Stimulated activated CD4-positive, alpha-beta T cell treated with anti-CD3 and anti-CD28 coated beads, Interleukin-1b, Interleukin-23, amount 100 ng/mL, for 48 hours (primary cell): ENCODE measurements at regions not wholly inside any gene's neighbourhood (a gene's known extent, or its start where the extent isn't known, plus 50 kb on each side); places are given as distances from the start of the nearest gene placed in this dataset.
"Not testable (repeated sequence)": the region's sequence is repeated elsewhere in the genome, so short reads cannot be mapped to it uniquely, and the experiment has no call there.

Source experiments
- DNase-seq: peaks from one replicate; pipeline ENCODE4 v3.0.0-alpha.2; 2020

DNA sequence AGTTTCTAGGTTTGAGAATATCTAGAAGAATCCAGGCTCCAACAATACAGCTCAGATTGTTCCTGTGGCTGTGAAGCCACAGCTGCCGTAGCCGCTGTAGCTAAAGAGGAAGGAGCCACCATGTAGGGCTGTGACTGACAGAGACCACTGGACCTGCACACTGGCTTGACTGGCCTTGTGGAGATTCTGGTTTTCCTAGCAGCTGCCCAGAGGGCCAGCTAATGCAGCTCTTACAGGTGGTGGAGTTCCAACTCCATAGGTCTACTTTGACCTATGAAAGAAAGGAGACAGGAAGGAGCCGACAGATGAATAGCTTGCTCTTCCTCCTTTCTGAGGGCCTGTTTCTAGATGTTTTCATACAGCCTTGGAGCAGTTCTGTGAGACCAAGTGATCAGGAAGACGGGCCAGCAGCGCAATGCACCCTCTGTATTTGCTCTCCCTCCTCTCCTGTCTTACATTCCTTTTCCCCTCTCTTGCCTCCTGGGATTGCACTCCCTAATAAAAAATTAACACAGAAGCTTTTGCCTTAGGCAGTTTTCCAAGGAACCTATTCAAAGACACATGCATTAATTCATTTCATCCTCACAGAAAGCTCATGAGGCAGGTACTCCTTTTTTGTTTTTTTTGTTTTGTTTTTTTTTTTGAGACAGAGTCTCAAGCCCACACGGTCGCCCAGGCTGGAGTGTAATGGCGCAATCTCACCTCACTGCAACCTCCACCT, 51.8 kb upstream of the MYB start:
- DNase-seq = no peak

DNA sequence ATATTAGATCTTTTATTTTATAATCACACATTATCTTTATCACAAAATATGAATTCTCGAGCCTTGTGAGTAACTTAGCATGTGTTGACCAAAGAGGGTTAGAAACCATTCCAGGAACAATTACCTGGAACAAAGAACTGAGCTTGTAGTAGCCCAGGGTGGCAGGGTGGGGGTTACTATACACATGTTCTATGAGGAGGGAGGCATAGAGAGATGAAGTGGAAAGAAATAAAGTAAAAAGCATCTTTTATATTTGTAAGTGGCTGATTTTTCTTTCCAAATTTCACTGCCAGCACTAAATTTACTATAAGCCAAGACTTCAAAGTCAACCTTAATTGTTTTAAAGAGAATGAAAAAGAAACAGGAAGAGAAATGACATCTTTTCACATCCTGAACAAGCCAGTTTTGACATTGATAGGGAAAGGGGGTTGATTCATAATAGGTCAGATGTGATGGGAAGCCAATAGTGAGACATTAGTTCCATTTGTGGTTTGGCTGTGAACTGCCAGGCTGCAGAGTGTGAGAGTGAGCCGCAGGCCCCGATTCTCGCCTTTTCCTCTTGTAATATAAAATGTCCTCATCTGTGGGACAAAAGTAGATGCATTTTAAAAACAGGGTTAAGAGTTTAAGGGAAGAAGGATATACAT, 52.7 kb upstream of the MYB start:
- peak; percentile 73 for DNase-seq

DNA sequence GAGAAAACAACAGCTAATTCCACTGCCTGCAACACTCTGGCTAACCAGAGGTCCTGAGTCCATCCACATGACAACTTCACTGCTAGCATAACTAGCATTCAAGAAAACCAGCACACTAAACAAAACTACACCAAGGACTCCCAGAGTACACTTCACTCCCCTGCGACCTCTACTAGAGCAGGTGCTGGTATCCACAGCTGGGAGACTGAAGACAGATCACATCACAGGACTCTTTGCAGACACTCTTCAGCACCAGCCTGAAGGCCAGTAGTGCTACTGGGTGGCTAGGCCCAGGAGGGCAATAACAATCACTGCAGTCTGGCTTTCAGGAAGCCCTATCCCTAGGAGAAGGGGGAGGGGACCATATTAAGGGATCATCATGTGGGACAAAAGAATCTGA, 54.4 kb upstream of the MYB start:
- DNase-seq = no peak

DNA sequence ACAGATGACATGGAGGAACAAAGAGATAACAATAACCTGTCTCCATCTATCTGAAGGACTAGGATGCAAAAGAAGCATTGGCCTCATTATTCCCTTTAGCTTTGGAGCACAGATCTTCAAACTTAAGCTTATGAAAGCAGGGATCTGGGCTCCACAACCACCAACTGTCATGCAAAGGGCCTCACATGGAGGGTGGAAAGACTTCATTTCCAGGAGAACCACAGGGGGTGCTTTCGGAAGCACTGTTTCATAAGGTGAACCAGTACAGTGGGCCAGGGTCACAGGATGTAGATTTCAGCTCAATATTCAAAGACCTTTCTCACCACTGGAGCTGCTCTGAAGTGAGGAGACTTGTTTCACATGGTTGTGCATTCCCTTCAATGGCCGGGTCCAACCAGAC, 55.1 kb upstream of the MYB start:
- no peak for DNase-seq

DNA sequence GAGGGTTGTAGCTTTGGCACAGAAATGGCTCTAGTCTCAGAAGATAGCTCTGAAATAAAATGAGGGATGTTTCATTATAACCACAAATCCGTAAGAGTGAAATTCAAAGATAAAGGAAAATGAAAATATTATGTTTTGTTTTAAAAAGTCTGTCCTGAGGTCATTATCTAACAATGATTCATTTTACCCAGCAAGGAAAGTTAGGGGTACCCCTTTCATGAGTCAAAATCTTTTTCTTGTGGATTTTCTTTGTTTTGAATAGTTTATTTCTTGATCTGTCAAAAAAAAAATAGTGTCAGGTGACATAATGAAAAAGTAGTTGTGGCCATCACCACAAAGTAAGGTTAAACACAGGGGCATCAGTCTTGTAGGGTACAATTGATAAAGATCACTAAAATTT, 59.7 kb upstream of the MYB start:
- no peak for DNase-seq

DNA sequence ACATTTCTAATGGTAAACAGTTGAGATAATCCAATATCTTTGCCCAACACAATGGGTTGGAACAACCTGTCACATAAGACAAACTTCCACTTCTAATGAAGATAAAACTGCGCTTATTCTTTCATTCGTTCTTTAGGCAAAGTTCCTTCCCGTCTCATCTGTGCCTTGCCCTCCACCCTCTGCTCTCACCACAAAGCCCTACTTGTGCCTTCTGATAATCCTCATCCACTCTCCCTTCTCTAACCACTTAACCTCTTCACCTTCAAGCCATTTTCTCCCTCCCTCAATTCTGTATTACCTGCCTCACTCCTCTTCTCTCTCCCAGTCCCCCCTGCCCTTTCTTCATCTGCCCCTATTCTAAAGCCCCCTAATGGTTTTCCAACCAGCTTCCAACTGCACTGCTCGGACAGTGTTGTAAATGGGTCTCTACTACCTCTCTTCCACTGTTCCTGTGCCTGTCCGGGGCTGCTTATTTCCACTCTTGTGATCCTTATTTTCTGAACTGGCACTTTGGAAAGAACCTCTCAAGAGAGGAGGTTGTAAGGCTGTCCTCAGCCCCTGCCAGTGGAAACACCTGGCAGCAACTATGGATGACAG, 62.9 kb upstream of the MYB start:
- no peak for DNase-seq

DNA sequence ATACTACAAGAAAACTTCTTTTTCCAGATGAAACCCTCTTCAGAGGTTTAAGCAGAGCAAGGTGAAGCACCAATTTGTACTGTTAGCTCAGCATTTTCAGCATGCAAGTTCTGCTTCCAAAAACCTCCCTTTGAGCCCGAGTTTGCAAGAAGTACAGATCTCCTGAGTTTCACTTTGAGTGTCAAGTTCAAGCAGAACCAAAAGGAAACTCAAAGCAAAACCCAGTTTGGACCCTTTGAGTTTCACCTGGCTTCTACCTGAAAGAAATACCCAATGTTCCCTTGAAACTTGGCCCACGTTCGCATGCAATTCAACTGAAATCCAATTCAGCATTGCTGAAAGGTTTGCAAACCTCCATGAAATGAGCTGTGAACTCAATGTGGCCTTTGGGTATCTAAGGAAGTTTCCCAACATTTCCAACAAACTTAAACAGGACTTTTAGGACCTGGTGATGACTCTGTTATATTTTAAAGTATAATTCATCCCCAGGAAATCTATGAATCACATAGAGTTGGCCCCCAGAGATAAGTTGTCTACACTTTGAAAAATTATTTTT, 62.9 kb upstream of the HBS1L start:
- DNase-seq = peak; percentile 37

DNA sequence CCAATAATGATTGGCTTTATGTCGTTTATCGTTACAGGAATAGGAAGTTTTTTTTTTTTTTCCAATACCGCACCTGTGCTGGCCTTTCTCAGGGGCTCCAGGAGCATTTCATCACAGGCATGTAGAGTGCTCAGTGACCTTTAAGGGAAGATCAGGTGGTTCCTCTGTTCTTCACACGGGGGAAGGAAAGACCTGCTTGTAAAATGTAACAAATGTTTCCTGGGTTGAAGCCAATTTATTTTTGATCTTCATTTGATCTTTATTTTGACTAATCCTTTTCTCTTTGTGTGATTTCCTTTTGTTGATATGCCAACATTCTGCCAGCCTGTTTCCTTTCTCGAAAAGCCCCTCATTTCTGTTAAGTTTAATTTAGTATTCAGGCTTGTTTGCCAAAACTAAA, 61.9 kb upstream of the HBS1L start:
- DNase-seq = no peak

DNA sequence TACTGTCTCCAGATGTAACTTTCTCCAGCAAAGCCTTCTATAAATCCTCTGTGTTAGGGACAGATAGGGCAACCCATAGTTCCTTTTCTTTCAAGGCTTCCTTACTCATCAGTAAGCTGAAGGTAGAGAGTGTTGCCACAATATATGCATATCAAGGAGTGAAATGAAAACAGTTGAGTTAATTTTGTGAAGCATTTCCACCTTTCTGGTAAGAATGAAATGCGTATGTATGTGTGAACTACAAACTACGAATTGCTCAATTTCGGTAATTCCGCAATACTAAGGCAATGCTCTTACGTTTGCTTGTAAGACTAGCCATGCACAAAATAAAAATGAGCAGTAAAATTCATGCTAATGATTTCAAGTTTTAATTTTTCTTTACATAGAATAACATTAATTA, 61.2 kb upstream of the HBS1L start:
- no peak for DNase-seq

DNA sequence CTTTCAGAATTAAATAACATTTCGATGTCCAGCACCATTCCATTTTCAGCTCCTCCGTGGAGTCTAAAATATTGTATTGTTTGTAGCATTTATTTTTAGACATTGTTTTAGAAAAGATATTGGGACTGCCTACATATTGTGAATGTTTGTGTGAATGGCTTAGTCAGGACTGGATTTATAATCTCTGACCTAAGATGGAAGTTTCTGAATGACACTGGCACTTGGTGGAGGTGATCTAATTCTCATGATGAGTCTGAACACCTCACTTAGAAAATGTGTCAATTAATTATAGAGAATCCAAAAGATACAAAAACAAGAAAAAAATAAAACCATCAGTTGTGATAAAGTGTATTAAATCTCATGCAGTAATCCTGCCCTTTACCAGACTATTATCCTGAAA, 60.8 kb upstream of the HBS1L start:
- DNase-seq = no peak

DNA sequence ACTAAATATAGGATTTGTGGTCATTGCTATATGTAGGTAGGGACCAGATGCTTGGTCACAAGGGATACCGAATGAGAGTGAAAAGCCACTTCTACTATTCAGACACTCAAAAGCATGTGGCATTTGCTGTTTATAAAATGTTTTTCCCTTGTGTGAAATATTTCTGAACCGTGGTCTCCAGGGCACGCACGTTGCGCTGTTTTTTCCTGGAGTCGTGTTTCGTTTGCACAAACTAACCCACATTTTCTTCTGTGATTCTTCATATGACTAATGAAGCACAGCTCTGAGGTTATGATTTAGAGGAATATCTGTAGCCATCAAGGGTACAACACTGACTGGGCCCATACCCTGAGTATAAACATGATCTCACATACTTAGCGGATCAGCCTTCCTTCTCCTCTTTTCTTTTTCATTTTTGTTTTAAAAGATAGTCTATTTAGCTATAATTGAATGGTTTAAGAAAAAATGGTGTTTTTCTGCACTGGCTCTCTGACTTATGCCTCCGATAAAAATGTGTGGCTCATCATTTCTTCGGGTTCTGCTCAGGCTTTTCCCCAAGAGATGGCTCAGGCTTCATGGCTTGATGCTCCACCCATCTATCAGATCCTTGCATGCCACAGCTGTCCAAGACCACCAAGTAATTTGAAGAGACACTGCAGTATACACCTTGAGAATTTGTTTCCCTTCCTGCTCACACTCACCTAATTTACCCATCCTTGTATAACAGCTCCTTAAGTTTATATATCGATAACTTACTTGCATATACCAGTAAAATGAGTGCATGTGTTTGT, 59.9 kb upstream of the HBS1L start:
- peak; percentile 80 for DNase-seq

DNA sequence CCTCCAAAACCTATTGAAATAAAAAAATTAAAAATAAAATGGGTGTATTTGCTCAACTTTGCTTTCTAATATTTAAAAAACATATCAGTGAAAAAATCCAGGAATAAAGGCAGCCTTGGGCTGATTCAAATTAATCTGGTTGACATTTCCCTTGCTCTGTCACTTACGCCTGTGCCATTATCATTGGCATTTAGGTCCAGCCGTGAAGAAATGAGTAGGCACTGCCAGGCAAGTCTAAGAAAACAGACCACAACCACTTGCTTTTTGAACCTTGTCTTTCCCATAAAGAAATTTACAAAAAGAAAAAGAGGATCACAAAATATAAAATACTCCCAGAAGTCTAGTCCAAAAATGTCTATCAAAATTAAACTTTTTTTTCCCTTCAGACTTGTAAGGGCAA, 59.2 kb upstream of the HBS1L start:
- DNase-seq = no peak

DNA sequence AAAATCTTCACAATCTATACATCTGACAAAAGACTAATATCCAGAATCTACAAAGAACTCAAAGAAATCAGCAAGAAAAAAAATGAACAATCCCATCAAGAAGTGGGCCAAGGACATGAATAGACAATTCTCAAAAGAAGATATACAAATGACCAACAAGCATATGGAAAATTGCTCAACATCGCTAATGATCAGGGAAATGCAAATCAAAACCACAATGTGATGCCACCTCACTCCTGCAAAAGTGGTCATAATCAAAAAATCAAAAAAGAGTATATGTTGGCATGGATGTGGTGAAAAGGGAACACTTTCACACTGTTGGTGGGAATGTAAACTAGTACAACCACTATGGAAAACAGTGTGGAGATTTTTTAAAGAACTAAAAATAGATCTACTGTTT, 58.3 kb upstream of the HBS1L start:
- not testable (repeated sequence) for DNase-seq

DNA sequence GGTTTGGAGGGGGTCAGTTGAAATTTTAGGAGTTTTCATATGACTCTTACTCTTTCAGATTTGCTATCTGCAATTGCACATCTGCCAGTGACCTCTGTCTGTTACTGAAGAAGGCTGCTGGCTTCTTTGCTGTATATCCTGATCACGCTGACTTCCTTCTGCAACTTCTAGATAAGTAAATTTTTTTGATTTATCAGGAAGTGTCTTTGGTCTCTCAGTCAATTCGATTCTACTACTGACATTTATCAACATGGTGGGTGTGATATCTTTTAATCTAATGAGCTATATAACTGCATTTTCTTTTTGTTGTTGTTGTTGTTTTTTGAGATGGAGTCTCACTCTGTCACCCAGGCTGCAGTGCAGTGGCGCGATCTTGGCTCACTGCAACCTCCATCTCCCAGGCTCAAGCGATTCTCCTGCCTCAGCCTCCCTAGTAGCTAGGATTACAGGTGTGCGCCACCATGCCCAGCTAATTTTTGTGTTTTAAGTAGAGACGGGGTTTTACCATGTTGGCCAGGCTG, 55.7 kb upstream of the HBS1L start:
- DNase-seq = not testable (repeated sequence)

DNA sequence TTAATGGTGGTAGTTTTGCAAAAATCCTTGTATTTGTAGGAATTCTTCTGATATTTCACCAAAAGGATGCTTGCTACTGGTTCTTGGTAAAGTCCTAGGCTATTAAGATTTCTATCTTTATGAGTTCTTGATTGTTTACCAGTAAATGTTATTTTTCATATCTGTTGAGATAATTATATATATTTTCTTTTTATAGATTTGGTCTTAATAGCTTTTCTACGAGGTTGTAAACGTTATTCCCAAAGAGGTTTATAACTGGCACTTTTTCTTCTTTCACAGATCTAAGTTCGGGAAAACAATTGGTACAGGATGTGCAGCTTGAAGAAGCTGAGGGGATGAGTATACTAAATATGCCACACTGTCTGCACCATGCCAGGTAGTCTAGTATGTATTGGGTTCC, 55.1 kb upstream of the HBS1L start:
- DNase-seq = no peak

DNA sequence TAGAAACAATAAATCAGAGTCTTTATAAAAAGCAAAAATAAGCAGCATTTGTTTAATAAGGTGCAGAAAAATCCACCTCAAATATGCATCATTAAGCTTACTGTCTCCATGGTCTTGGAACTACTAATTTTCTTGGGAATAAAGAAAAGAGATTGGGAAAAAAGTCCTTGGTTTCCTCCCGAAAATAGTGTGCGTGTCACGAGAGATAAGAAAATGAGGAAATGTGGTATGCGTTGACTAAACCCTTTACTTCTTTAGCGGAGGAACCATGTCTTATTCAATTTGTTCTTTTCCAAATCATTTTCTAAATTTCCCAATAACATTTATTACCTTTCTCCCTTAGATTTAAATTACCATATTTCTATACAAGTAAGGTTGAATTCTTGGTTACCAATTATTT, 54.1 kb upstream of the HBS1L start:
- no peak for DNase-seq

DNA sequence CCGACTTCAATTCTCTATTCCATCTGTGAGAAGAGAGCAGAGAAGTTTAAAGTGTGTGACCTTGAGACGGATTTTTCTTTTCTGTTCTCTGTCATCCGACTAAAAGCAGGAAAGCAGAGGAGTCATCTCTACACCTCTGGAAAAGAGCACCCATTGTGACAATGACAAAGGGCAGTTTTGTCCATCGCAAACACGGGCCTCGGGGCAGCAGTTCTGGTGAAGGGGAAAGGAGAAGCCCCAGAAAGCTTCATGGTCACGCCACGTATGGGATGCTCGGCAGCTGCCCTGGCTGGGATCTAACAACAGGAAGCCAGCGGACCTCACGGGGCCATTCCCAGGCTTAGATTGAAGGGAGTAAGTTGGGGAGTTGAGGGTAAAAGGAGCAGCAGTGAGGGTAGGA, 52.0 kb upstream of the HBS1L start:
- no peak for DNase-seq

DNA sequence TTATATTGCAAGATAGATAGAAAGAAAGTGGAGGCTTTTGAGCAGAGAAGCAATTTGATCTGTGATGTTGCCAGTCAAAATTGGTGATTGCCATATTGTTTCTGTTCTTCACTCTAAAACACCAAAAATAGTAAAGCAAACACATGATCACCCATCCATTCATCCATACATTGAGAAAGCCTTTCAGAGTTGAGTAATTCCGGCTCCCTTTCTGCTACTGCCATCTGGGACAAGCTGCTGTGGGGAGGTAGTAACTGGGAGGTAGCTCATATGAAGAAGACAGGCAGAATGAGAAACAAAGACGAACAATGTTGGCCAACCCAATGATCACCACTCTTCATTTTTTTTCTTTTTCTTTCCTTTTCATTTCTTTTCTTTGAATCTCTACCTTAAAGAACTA, 51.1 kb upstream of the HBS1L start:
- DNase-seq = no peak

DNA sequence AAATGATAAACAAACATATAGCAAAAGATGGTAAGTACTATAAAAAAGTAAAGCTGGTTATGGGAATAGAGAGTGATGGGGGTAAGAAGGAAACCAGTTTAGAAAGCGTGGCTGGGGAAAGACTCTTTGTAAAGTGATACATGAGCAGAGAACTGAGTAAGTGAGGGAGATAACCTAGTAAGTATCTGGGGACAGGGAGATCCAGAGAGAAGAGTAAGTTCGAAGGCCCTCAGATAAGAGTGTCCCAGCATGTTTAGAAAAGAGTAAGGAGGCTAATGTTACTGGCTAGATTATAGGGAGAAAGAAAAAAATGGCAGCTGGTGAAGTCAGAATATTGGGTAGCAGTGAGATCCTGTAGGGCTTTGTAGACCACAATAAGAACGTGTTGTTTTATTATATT, 50.7 kb upstream of the HBS1L start:
- no peak for DNase-seq
